ENCODE measurements at regions not wholly inside any gene's neighbourhood (a gene's known extent, or its start where the extent isn't known, plus 50 kb on each side); places are given as distances from the start of the nearest gene placed in this dataset.

GRCh38 chr14:84783511-84783910 is 746.4 kb upstream of the FLRT2 start:
- 73% methylated on average over 1 of the region's 1 CpG for WGBS
- Histone ChIP-seq H3K27ac (ENCODE audit: low read depth in 1 of 2, low read length in 1 of 2) (no peak overlapping the region), H3K27me3 (ENCODE audit: control insufficient read depth in 2 of 2, insufficient read depth in 1 of 2, low read length in 1 of 2) (no peaks in the 10 kb centered on the region), H3K4me3 (ENCODE audit: low read length in 2 of 2) (no peak overlapping the region), H3K36me3 (ENCODE audit: control insufficient read depth in 2 of 2, insufficient read depth in 2 of 2, low read length in 1 of 2) (no peaks in the 10 kb centered on the region), H3K9me3 (ENCODE audit: control insufficient read depth in 2 of 2, insufficient read depth in 1 of 2, low read length in 1 of 2) (no peaks in the 10 kb centered on the region), H3K4me1 (ENCODE audit: control insufficient read depth in 2 of 2, insufficient read depth in 2 of 2, low read length in 2 of 2) (no peaks in the 10 kb centered on the region)
- DNase-seq (ENCODE audit: low read depth in 6 of 9, low spot score in 9 of 9): no peak

GRCh38 chr14:84785996-84786395 is 743.9 kb upstream of the FLRT2 start:
- Histone ChIP-seq H3K9me3 (ENCODE audit: control insufficient read depth in 2 of 2, insufficient read depth in 1 of 2, low read length in 1 of 2) (no peaks in the 10 kb centered on the region), H3K4me1 (ENCODE audit: control insufficient read depth in 2 of 2, insufficient read depth in 2 of 2, low read length in 2 of 2) (no peaks in the 10 kb centered on the region), H3K27ac (ENCODE audit: low read depth in 1 of 2, low read length in 1 of 2) (no peak overlapping the region), H3K36me3 (ENCODE audit: control insufficient read depth in 2 of 2, insufficient read depth in 2 of 2, low read length in 1 of 2) (no peaks in the 10 kb centered on the region), H3K4me3 (ENCODE audit: low read length in 2 of 2) (no peak overlapping the region), H3K27me3 (ENCODE audit: control insufficient read depth in 2 of 2, insufficient read depth in 1 of 2, low read length in 1 of 2) (no peaks in the 10 kb centered on the region)
- no peak for DNase-seq (ENCODE audit: low read depth in 6 of 9, low spot score in 9 of 9)

GRCh38 chr14:84789012-84789411 is 740.9 kb upstream of the FLRT2 start:
- no peak overlapping the region for H3K27ac ChIP-seq (ENCODE audit: low read depth in 1 of 2, low read length in 1 of 2)
- no peaks in the 10 kb centered on the region for H3K27me3 ChIP-seq (ENCODE audit: control insufficient read depth in 2 of 2, insufficient read depth in 1 of 2, low read length in 1 of 2)
- H3K9me3 ChIP-seq (ENCODE audit: control insufficient read depth in 2 of 2, insufficient read depth in 1 of 2, low read length in 1 of 2): no peaks in the 10 kb centered on the region
- no peak for DNase-seq (ENCODE audit: low read depth in 6 of 9, low spot score in 9 of 9)
- H3K4me3 ChIP-seq (ENCODE audit: low read length in 2 of 2): no peak overlapping the region
- 91% methylated on average over 1 of the region's 1 CpG for WGBS
- no peaks in the 10 kb centered on the region for H3K4me1 ChIP-seq (ENCODE audit: control insufficient read depth in 2 of 2, insufficient read depth in 2 of 2, low read length in 2 of 2)
- no peaks in the 10 kb centered on the region for H3K36me3 ChIP-seq (ENCODE audit: control insufficient read depth in 2 of 2, insufficient read depth in 2 of 2, low read length in 1 of 2)

GRCh38 chr14:84792722-84793410 is 737.1 kb upstream of the FLRT2 start:
- WGBS: 92% methylated on average over 4 of the region's 4 CpGs
- Histone ChIP-seq H3K4me1 (ENCODE audit: control insufficient read depth in 2 of 2, insufficient read depth in 2 of 2, low read length in 2 of 2) (no peaks in the 10 kb centered on the region), H3K4me3 (ENCODE audit: low read length in 2 of 2) (no peak overlapping the region), H3K36me3 (ENCODE audit: control insufficient read depth in 2 of 2, insufficient read depth in 2 of 2, low read length in 1 of 2) (no peaks in the 10 kb centered on the region), H3K27me3 (ENCODE audit: control insufficient read depth in 2 of 2, insufficient read depth in 1 of 2, low read length in 1 of 2) (no peaks in the 10 kb centered on the region), H3K27ac (ENCODE audit: low read depth in 1 of 2, low read length in 1 of 2) (no peak overlapping the region), H3K9me3 (ENCODE audit: control insufficient read depth in 2 of 2, insufficient read depth in 1 of 2, low read length in 1 of 2) (no peaks in the 10 kb centered on the region)
- DNase-seq (ENCODE audit: low read depth in 6 of 9, low spot score in 9 of 9): no peak

- H3K27me3 ChIP-seq (ENCODE audit: control insufficient read depth in 2 of 2, insufficient read depth in 1 of 2, low read length in 1 of 2): no peaks in the 10 kb centered on the region
- 95% methylated on average over 3 of the region's 3 CpGs for WGBS
These were observed 732.6 kb upstream of the FLRT2 start for GRCh38 chr14:84797326-84797725.

GRCh38 chr14:84804468-84804867 is 725.5 kb upstream of the FLRT2 start:
- Histone ChIP-seq H3K36me3 (ENCODE audit: control insufficient read depth in 2 of 2, insufficient read depth in 2 of 2, low read length in 1 of 2) (no peaks in the 10 kb centered on the region), H3K4me1 (ENCODE audit: control insufficient read depth in 2 of 2, insufficient read depth in 2 of 2, low read length in 2 of 2) (no peaks in the 10 kb centered on the region), H3K9me3 (ENCODE audit: control insufficient read depth in 2 of 2, insufficient read depth in 1 of 2, low read length in 1 of 2) (peaks cover 0 to 1% of the 10 kb centered on the region in 2 donors), H3K27me3 (ENCODE audit: control insufficient read depth in 2 of 2, insufficient read depth in 1 of 2, low read length in 1 of 2) (no peaks in the 10 kb centered on the region), H3K4me3 (ENCODE audit: low read length in 2 of 2) (no peak overlapping the region), H3K27ac (ENCODE audit: low read depth in 1 of 2, low read length in 1 of 2) (no peak overlapping the region)
- no peak for DNase-seq (ENCODE audit: low read depth in 6 of 9, low spot score in 9 of 9)
- WGBS: 96% methylated on average over 1 of the region's 1 CpG

More at GRCh38 chr14:84797326-84797725, 732.6 kb upstream of the FLRT2 start:
- no peak overlapping the region for H3K27ac ChIP-seq (ENCODE audit: low read depth in 1 of 2, low read length in 1 of 2)
- no peaks in the 10 kb centered on the region for H3K9me3 ChIP-seq (ENCODE audit: control insufficient read depth in 2 of 2, insufficient read depth in 1 of 2, low read length in 1 of 2)
- H3K4me1 ChIP-seq (ENCODE audit: control insufficient read depth in 2 of 2, insufficient read depth in 2 of 2, low read length in 2 of 2): no peaks in the 10 kb centered on the region
- H3K4me3 ChIP-seq (ENCODE audit: low read length in 2 of 2): no peak overlapping the region
- DNase-seq (ENCODE audit: low read depth in 6 of 9, low spot score in 9 of 9): no peak
- H3K36me3 ChIP-seq (ENCODE audit: control insufficient read depth in 2 of 2, insufficient read depth in 2 of 2, low read length in 1 of 2): no peaks in the 10 kb centered on the region

GRCh38 chr14:84804895-84805294 is 725.0 kb upstream of the FLRT2 start:
- Histone ChIP-seq H3K27me3 (ENCODE audit: control insufficient read depth in 2 of 2, insufficient read depth in 1 of 2, low read length in 1 of 2) (no peaks in the 10 kb centered on the region), H3K9me3 (ENCODE audit: control insufficient read depth in 2 of 2, insufficient read depth in 1 of 2, low read length in 1 of 2) (peaks cover 0 to 1% of the 10 kb centered on the region in 2 donors), H3K36me3 (ENCODE audit: control insufficient read depth in 2 of 2, insufficient read depth in 2 of 2, low read length in 1 of 2) (no peaks in the 10 kb centered on the region), H3K4me1 (ENCODE audit: control insufficient read depth in 2 of 2, insufficient read depth in 2 of 2, low read length in 2 of 2) (no peaks in the 10 kb centered on the region), H3K4me3 (ENCODE audit: low read length in 2 of 2) (no peak overlapping the region), H3K27ac (ENCODE audit: low read depth in 1 of 2, low read length in 1 of 2) (no peak overlapping the region)
- no peak for DNase-seq (ENCODE audit: low read depth in 6 of 9, low spot score in 9 of 9)
- WGBS: 53% methylated on average over 1 of the region's 1 CpG

- Histone ChIP-seq H3K27me3 (ENCODE audit: control insufficient read depth in 2 of 2, insufficient read depth in 1 of 2, low read length in 1 of 2) (no peaks in the 10 kb centered on the region), H3K36me3 (ENCODE audit: control insufficient read depth in 2 of 2, insufficient read depth in 2 of 2, low read length in 1 of 2) (no peaks in the 10 kb centered on the region), H3K4me1 (ENCODE audit: control insufficient read depth in 2 of 2, insufficient read depth in 2 of 2, low read length in 2 of 2) (no peaks in the 10 kb centered on the region), H3K27ac (ENCODE audit: low read depth in 1 of 2, low read length in 1 of 2) (no peak overlapping the region), H3K9me3 (ENCODE audit: control insufficient read depth in 2 of 2, insufficient read depth in 1 of 2, low read length in 1 of 2) (peaks cover 0 to 1% of the 10 kb centered on the region in 2 donors), H3K4me3 (ENCODE audit: low read length in 2 of 2) (no peak overlapping the region)
- no peak for DNase-seq (ENCODE audit: low read depth in 6 of 9, low spot score in 9 of 9)
These were observed 723.8 kb upstream of the FLRT2 start for GRCh38 chr14:84806181-84806580.

GRCh38 chr14:84806622-84807021 is 723.3 kb upstream of the FLRT2 start:
- Histone ChIP-seq H3K4me3 (ENCODE audit: low read length in 2 of 2) (no peak overlapping the region), H3K27ac (ENCODE audit: low read depth in 1 of 2, low read length in 1 of 2) (no peak overlapping the region), H3K4me1 (ENCODE audit: control insufficient read depth in 2 of 2, insufficient read depth in 2 of 2, low read length in 2 of 2) (no peaks in the 10 kb centered on the region), H3K9me3 (ENCODE audit: control insufficient read depth in 2 of 2, insufficient read depth in 1 of 2, low read length in 1 of 2) (peaks cover 0 to 1% of the 10 kb centered on the region in 2 donors), H3K36me3 (ENCODE audit: control insufficient read depth in 2 of 2, insufficient read depth in 2 of 2, low read length in 1 of 2) (no peaks in the 10 kb centered on the region), H3K27me3 (ENCODE audit: control insufficient read depth in 2 of 2, insufficient read depth in 1 of 2, low read length in 1 of 2) (no peaks in the 10 kb centered on the region)
- no peak for DNase-seq (ENCODE audit: low read depth in 6 of 9, low spot score in 9 of 9)
- 92% methylated on average over 4 of the region's 4 CpGs for WGBS

Data from thymus (tissue), 11 donors.